ENCODE measurements at regions not wholly inside any gene's neighbourhood (a gene's known extent, or its start where the extent isn't known, plus 50 kb on each side); places are given as distances from the start of the nearest gene placed in this dataset.

GRCh38 chr3:157982359-157982758, 123.9 kb downstream of the SHOX2 start:
- H3K4me3 ChIP-seq (ENCODE audit: low read depth, low read length), result no peak overlapping the region
- DNase-seq (ENCODE audit: low read depth), result no peak
- no peak for TF ChIP-seq CTCF (IDR thresholded peaks at IDR 0.05; ENCODE audit: low read depth, low read length)
- TF ChIP-seq MAX (IDR thresholded peaks at IDR 0.05; ENCODE audit: low read depth, low read length), result no peak
- TF ChIP-seq POLR2A (IDR thresholded peaks at IDR 0.05; ENCODE audit: extremely low read depth, insufficient read length), result no peak
- no peak for TF ChIP-seq MYC (IDR thresholded peaks at IDR 0.05; ENCODE audit: low read depth, low read length)

- TF ChIP-seq POLR2A (IDR thresholded peaks at IDR 0.05; ENCODE audit: extremely low read depth, insufficient read length), result no peak
- no peak for TF ChIP-seq MAX (IDR thresholded peaks at IDR 0.05; ENCODE audit: low read depth, low read length)
- no peak for TF ChIP-seq CTCF (IDR thresholded peaks at IDR 0.05; ENCODE audit: low read depth, low read length)
- TF ChIP-seq MYC (IDR thresholded peaks at IDR 0.05; ENCODE audit: low read depth, low read length), result no peak
- H3K4me3 ChIP-seq (ENCODE audit: low read depth, low read length), result no peak overlapping the region
- no peak for DNase-seq (ENCODE audit: low read depth)
Observed at GRCh38 chr3:157981819-157982218, 124.4 kb downstream of the SHOX2 start.

GRCh38 chr3:157979022-157979421, 127.2 kb downstream of the SHOX2 start:
- H3K4me3 ChIP-seq (ENCODE audit: low read depth, low read length), result no peak overlapping the region
- no peak for DNase-seq (ENCODE audit: low read depth)
- TF ChIP-seq MAX (IDR thresholded peaks at IDR 0.05; ENCODE audit: low read depth, low read length) (no peak), MYC (IDR thresholded peaks at IDR 0.05; ENCODE audit: low read depth, low read length) (no peak), CTCF (IDR thresholded peaks at IDR 0.05; ENCODE audit: low read depth, low read length) (no peak), POLR2A (IDR thresholded peaks at IDR 0.05; ENCODE audit: extremely low read depth, insufficient read length) (no peak)

GRCh38 chr3:157961665-157962064, 144.6 kb downstream of the SHOX2 start:
- no peak for DNase-seq (ENCODE audit: low read depth)
- no peak overlapping the region for H3K4me3 ChIP-seq (ENCODE audit: low read depth, low read length)
- TF ChIP-seq POLR2A (IDR thresholded peaks at IDR 0.05; ENCODE audit: extremely low read depth, insufficient read length) (no peak), MYC (IDR thresholded peaks at IDR 0.05; ENCODE audit: low read depth, low read length) (no peak), MAX (IDR thresholded peaks at IDR 0.05; ENCODE audit: low read depth, low read length) (no peak), CTCF (IDR thresholded peaks at IDR 0.05; ENCODE audit: low read depth, low read length) (no peak)

GRCh38 chr3:157958457-157958856, 147.8 kb downstream of the SHOX2 start:
- DNase-seq (ENCODE audit: low read depth), result peak; percentile 4
- TF ChIP-seq POLR2A (IDR thresholded peaks at IDR 0.05; ENCODE audit: extremely low read depth, insufficient read length) (no peak), MYC (IDR thresholded peaks at IDR 0.05; ENCODE audit: low read depth, low read length) (no peak), MAX (IDR thresholded peaks at IDR 0.05; ENCODE audit: low read depth, low read length) (no peak), CTCF (IDR thresholded peaks at IDR 0.05; ENCODE audit: low read depth, low read length) (no peak)

GRCh38 chr3:157956850-157957249, 149.4 kb downstream of the SHOX2 start:
- H3K4me3 ChIP-seq (ENCODE audit: low read depth, low read length), result no peak overlapping the region
- DNase-seq (ENCODE audit: low read depth), result no peak
- TF ChIP-seq MAX (IDR thresholded peaks at IDR 0.05; ENCODE audit: low read depth, low read length) (no peak), MYC (IDR thresholded peaks at IDR 0.05; ENCODE audit: low read depth, low read length) (no peak), CTCF (IDR thresholded peaks at IDR 0.05; ENCODE audit: low read depth, low read length) (no peak), POLR2A (IDR thresholded peaks at IDR 0.05; ENCODE audit: extremely low read depth, insufficient read length) (no peak)

More at GRCh38 chr3:157958457-157958856, 147.8 kb downstream of the SHOX2 start:
- no peak overlapping the region for H3K4me3 ChIP-seq (ENCODE audit: low read depth, low read length)
